H9 (cell line): ENCODE measurements at regions not wholly inside any gene's neighbourhood (a gene's known extent, or its start where the extent isn't known, plus 50 kb on each side); places are given as distances from the start of the nearest gene placed in this dataset.

Source experiments
- DNase-seq: peaks from one replicate; pipeline ENCODE4 v3.0.0-alpha.2; 2017
- H2AFZ ChIP-seq: one replicate; pipeline ENCODE4 v1.6.1; 2013; ENCODE audit warnings: mild to moderate bottlenecking, low read length, control low read depth, moderate library complexity
- H2AK5ac ChIP-seq: 2 replicates; pipeline ENCODE4 v1.6.1; 2013; ENCODE audit warnings: low read length, control low read depth, mixed read lengths; ENCODE audit not compliant: insufficient read length
- H2BK120ac ChIP-seq: one replicate; pipeline ENCODE4 v1.6.1; 2013; ENCODE audit warnings: low read depth, mild to moderate bottlenecking, low read length, control low read depth, inconsistent platforms; ENCODE audit not compliant: poor library complexity, severe bottlenecking
- H2BK12ac ChIP-seq: 2 replicates; pipeline ENCODE4 v1.6.1; 2013; ENCODE audit warnings: low read length, control low read depth, mixed read lengths, low read depth; ENCODE audit not compliant: insufficient read length
- H2BK15ac ChIP-seq: 2 replicates; pipeline ENCODE4 v1.6.1; 2013; ENCODE audit warnings: low read depth, low read length, control low read depth
- H2BK20ac ChIP-seq: one replicate; pipeline ENCODE4 v1.6.1; 2013; ENCODE audit warnings: low read depth, mild to moderate bottlenecking, low read length, control low read depth, inconsistent platforms; ENCODE audit not compliant: poor library complexity, severe bottlenecking
- H2BK5ac ChIP-seq: 2 replicates; pipeline ENCODE4 v1.6.1; 2013; ENCODE audit warnings: low read length, control low read depth, mixed read lengths; ENCODE audit not compliant: insufficient read length
- H3K14ac ChIP-seq: 2 replicates; pipeline ENCODE4 v1.6.1; 2013; ENCODE audit warnings: low read length, control low read depth; ENCODE audit not compliant: insufficient read depth
- H3K18ac ChIP-seq: 2 replicates; pipeline ENCODE4 v1.6.1; 2013; ENCODE audit warnings: low read depth, mild to moderate bottlenecking, mixed read lengths, low read length, control low read depth; ENCODE audit not compliant: insufficient read length
- H3K23ac ChIP-seq: 2 replicates; pipeline ENCODE4 v1.6.1; 2013; ENCODE audit warnings: low read length, control low read depth, mixed read lengths, low read depth; ENCODE audit not compliant: insufficient read length
- H3K23me2 ChIP-seq: 2 replicates; pipeline ENCODE4 v1.6.1; 2013; ENCODE audit warnings: low read depth, mild to moderate bottlenecking, mixed read lengths, low read length, control low read depth; ENCODE audit not compliant: insufficient read length, poor library complexity, severe bottlenecking
- H3K27ac ChIP-seq: 2 replicates; pipeline ENCODE4 v1.5.1; 2013; ENCODE audit warnings: low read length, control low read depth, mixed read lengths, low read depth; ENCODE audit not compliant: insufficient read length
- H3K27me3 ChIP-seq: 2 replicates; pipeline ENCODE4 v1.6.1; 2013; ENCODE audit warnings: low read length, control low read depth, inconsistent platforms; ENCODE audit not compliant: insufficient read depth
- H3K4ac ChIP-seq: 2 replicates; pipeline ENCODE4 v1.6.1; 2013; ENCODE audit warnings: low read depth, mild to moderate bottlenecking, control low read depth, inconsistent platforms, low read length, moderate library complexity
- H3K4me1 ChIP-seq: 2 replicates; pipeline ENCODE4 v1.6.1; 2013; ENCODE audit warnings: low read length, control low read depth, inconsistent platforms; ENCODE audit not compliant: insufficient read depth
- H3K4me2 ChIP-seq: 2 replicates; pipeline ENCODE4 v1.6.1; 2013; ENCODE audit warnings: low read length, control low read depth, mixed read lengths; ENCODE audit not compliant: insufficient read length, insufficient read depth
- H3K56ac ChIP-seq: 2 replicates; pipeline ENCODE4 v1.6.1; 2013; ENCODE audit warnings: low read depth, mild to moderate bottlenecking, mixed read lengths, low read length, control low read depth; ENCODE audit not compliant: insufficient read length
- H3K79me1 ChIP-seq: 2 replicates; pipeline ENCODE4 v1.6.1; 2013; ENCODE audit warnings: low read depth, mild to moderate bottlenecking, moderate library complexity, low read length, control low read depth, inconsistent platforms; ENCODE audit not compliant: insufficient read depth, poor library complexity, severe bottlenecking
- H3K79me2 ChIP-seq: 2 replicates; pipeline ENCODE4 v1.6.1; 2013; ENCODE audit warnings: low read length, control low read depth, inconsistent platforms; ENCODE audit not compliant: insufficient read depth
- H3K9ac ChIP-seq: 2 replicates; pipeline ENCODE4 v1.6.1; 2013; ENCODE audit warnings: low read length, control low read depth, mixed read lengths; ENCODE audit not compliant: insufficient read length; ENCODE audit errors: extremely low read depth
- H3K9me3 ChIP-seq: one replicate; pipeline ENCODE4 v1.6.1; 2013; ENCODE audit warnings: low read depth, low read length, inconsistent platforms; ENCODE audit not compliant: control insufficient read depth
- H3T11ph ChIP-seq: one replicate; pipeline ENCODE4 v1.6.1; 2013; ENCODE audit warnings: mild to moderate bottlenecking, low read length, control low read depth, inconsistent platforms
- H4K20me1 ChIP-seq: one replicate; pipeline ENCODE4 v1.6.1; 2013; ENCODE audit not compliant: control insufficient read depth, insufficient read length, insufficient read depth
- H4K5ac ChIP-seq: 2 replicates; pipeline ENCODE4 v1.6.1; 2013; ENCODE audit warnings: low read depth, mild to moderate bottlenecking, mixed read lengths, low read length, control low read depth; ENCODE audit not compliant: insufficient read length
- H4K8ac ChIP-seq: replicated peaks from 2 replicates; pipeline ENCODE4 v1.6.1; 2013; ENCODE audit warnings: low read length, control low read depth, mixed read lengths, low read depth; ENCODE audit not compliant: insufficient read length
- H4K91ac ChIP-seq: 2 replicates; pipeline ENCODE4 v1.6.1; 2013; ENCODE audit warnings: low read depth, mild to moderate bottlenecking, moderate library complexity, mixed read lengths, low read length, control low read depth; ENCODE audit not compliant: insufficient read length
- H3K27ac Mint-ChIP-seq, 3 experiments: 2 replicates in 2 of 3; 3 replicates in 1 of 3; pipeline ENCODE4 v1.8.0; 2020 to 2021; ENCODE audit warnings: mixed read lengths in 3 of 3, mild to moderate bottlenecking in 1 of 3, moderate library complexity in 1 of 3
- H3K27me3 Mint-ChIP-seq: 2 replicates; pipeline ENCODE4 v1.8.0; 2021; ENCODE audit warnings: low read depth, mild to moderate bottlenecking, moderate library complexity, mixed read lengths
- H3K36me3 Mint-ChIP-seq, 3 experiments: 2 replicates in 2 of 3; 3 replicates in 1 of 3; pipeline ENCODE4 v1.8.0; 2020 to 2021; ENCODE audit warnings: low read depth in 3 of 3, mixed read lengths in 3 of 3; ENCODE audit not compliant: insufficient read depth in 1 of 3
- H3K4me1 Mint-ChIP-seq, 2 experiments: 2 replicates each; pipeline ENCODE4 v1.8.0; 2020; ENCODE audit warnings: mixed read lengths in 2 of 2
- H3K4me3 Mint-ChIP-seq, 2 experiments: 2 replicates in 1 of 2; 3 replicates in 1 of 2; pipeline ENCODE4 v1.8.0; 2020 to 2021; ENCODE audit warnings: mild to moderate bottlenecking in 2 of 2, mixed read lengths in 2 of 2, moderate library complexity in 1 of 2
- H3K9me3 Mint-ChIP-seq, 2 experiments: 2 replicates in 1 of 2; 3 replicates in 1 of 2; pipeline ENCODE4 v1.8.0; 2020; ENCODE audit warnings: mild to moderate bottlenecking in 2 of 2, mixed read lengths in 2 of 2, moderate library complexity in 1 of 2
- CTCF ChIP-seq: fragments of 200-600 bp; sonication (generic); conservative IDR thresholded peaks from 3 replicates; pipeline ENCODE4 v1.8.0; 2021; ENCODE audit warnings: antibody characterized with exemption, mild to moderate bottlenecking
- WGBS: extraction: QIAGEN DNeasy Blood & Tissue Kit; methylation state at CpG from one replicate; pipeline ENCODE4 v1.1.7; 2013; ENCODE audit warnings: missing lambda C conversion rate, low lambda C conversion rate, mixed read lengths; ENCODE audit not compliant: insufficient read length; ENCODE audit errors: extremely low coverage; 5-methylcytosine and 5-hydroxymethylcytosine counted together

- no peak overlapping the region for H2AK5ac ChIP-seq
- no peak overlapping the region for H2BK5ac ChIP-seq
- no peak overlapping the region for H3K4me2 ChIP-seq
- Mint-ChIP-seq H3K4me3 (no peak overlapping the region), H3K4me1 (peaks cover 8 to 9% of the 10 kb centered on the region in 2 experiments), H3K36me3 (no peaks in the 10 kb centered on the region), H3K27ac (no peak overlapping the region), H3K9me3 (no peaks in the 10 kb centered on the region), H3K27me3 (no peaks in the 10 kb centered on the region)
- no peak overlapping the region for H3T11ph ChIP-seq
- H3K79me2 ChIP-seq: no peaks in the 10 kb centered on the region
- no peak overlapping the region for H4K8ac ChIP-seq
- H3K56ac ChIP-seq: no peak overlapping the region
- no peak overlapping the region for H2BK120ac ChIP-seq
- no peak overlapping the region for H3K27ac ChIP-seq
- no peaks in the 10 kb centered on the region for H4K20me1 ChIP-seq
- no peaks in the 10 kb centered on the region for H3K9me3 ChIP-seq
- H2BK15ac ChIP-seq: no peak overlapping the region
- no peak overlapping the region for H3K23ac ChIP-seq
- H2BK12ac ChIP-seq: no peak overlapping the region
- H4K91ac ChIP-seq: no peak overlapping the region
- no peaks in the 10 kb centered on the region for H3K23me2 ChIP-seq
- WGBS: no CpG with 5 or more reads among the region's 6 CpGs
- H3K4ac ChIP-seq: no peak overlapping the region
- TF ChIP-seq CTCF: no peak
- no peak overlapping the region for H2BK20ac ChIP-seq
- H3K4me1 ChIP-seq: no peaks in the 10 kb centered on the region
- H3K9ac ChIP-seq: no peak overlapping the region
- no peaks in the 10 kb centered on the region for H3K27me3 ChIP-seq
- no peak overlapping the region for H4K5ac ChIP-seq
- no peaks in the 10 kb centered on the region for H3K79me1 ChIP-seq
- no peak overlapping the region for H2AFZ ChIP-seq
- H3K18ac ChIP-seq: no peak overlapping the region
- no peak for DNase-seq
- no peak overlapping the region for H3K14ac ChIP-seq
Observed at GRCh38 chr6:130500693-130501092, 134.9 kb downstream of the TMEM200A start.
